ENCODE measurements at regions not wholly inside any gene's neighbourhood (a gene's known extent, or its start where the extent isn't known, plus 50 kb on each side); places are given as distances from the start of the nearest gene placed in this dataset.

- H3K36me3 ChIP-seq (ENCODE audit: control insufficient read depth, insufficient read depth, low read length): no peaks in the 10 kb centered on the region
- H3K27ac ChIP-seq: no peak overlapping the region
- H3K9me3 ChIP-seq (ENCODE audit: control insufficient read depth, low read length): no peaks in the 10 kb centered on the region
- H3K4me2 ChIP-seq (ENCODE audit: low read length): no peak overlapping the region
- H3K27me3 ChIP-seq (ENCODE audit: control insufficient read depth, insufficient read depth, low read length): no peaks in the 10 kb centered on the region
- H3K4me1 ChIP-seq: no peaks in the 10 kb centered on the region
- no peak overlapping the region for H2AFZ ChIP-seq
- TF ChIP-seq CTCF (IDR thresholded peaks at IDR 0.05): no peak
- H3K79me2 ChIP-seq: no peaks in the 10 kb centered on the region
- no peak overlapping the region for H3K9ac ChIP-seq
- no peak overlapping the region for H3K4me3 ChIP-seq (ENCODE audit: low read depth, low read length)
Observed at GRCh38 chr6:14366872-14367271, 249.3 kb downstream of the CD83 start.

- TF ChIP-seq CTCF (IDR thresholded peaks at IDR 0.05): no peak
- no peaks in the 10 kb centered on the region for H3K36me3 ChIP-seq (ENCODE audit: control insufficient read depth, insufficient read depth, low read length)
- no peak overlapping the region for H3K4me3 ChIP-seq (ENCODE audit: low read depth, low read length)
- no peak overlapping the region for H2AFZ ChIP-seq
- H3K79me2 ChIP-seq: no peaks in the 10 kb centered on the region
- no peak overlapping the region for H3K27ac ChIP-seq
- no peaks in the 10 kb centered on the region for H3K27me3 ChIP-seq (ENCODE audit: control insufficient read depth, insufficient read depth, low read length)
- H3K4me1 ChIP-seq: peaks cover 1% of the 10 kb centered on the region
- H3K9me3 ChIP-seq (ENCODE audit: control insufficient read depth, low read length): no peaks in the 10 kb centered on the region
- no peak overlapping the region for H3K4me2 ChIP-seq (ENCODE audit: low read length)
- H3K9ac ChIP-seq: no peak overlapping the region
Observed at GRCh38 chr6:14367296-14367695, 249.7 kb downstream of the CD83 start.

- H3K9ac ChIP-seq: no peak overlapping the region
- H3K27ac ChIP-seq: no peak overlapping the region
- H2AFZ ChIP-seq: no peak overlapping the region
- H3K4me2 ChIP-seq (ENCODE audit: low read length): no peak overlapping the region
- H3K27me3 ChIP-seq (ENCODE audit: control insufficient read depth, insufficient read depth, low read length): no peaks in the 10 kb centered on the region
- no peak overlapping the region for H3K4me3 ChIP-seq (ENCODE audit: low read depth, low read length)
- H3K36me3 ChIP-seq (ENCODE audit: control insufficient read depth, insufficient read depth, low read length): no peaks in the 10 kb centered on the region
- TF ChIP-seq CTCF (IDR thresholded peaks at IDR 0.05): no peak
- H3K9me3 ChIP-seq (ENCODE audit: control insufficient read depth, low read length): no peaks in the 10 kb centered on the region
- peaks cover 11% of the 10 kb centered on the region for H3K4me1 ChIP-seq
- H3K79me2 ChIP-seq: no peaks in the 10 kb centered on the region
Observed at GRCh38 chr6:14369717-14370116, 252.1 kb downstream of the CD83 start.

GRCh38 chr6:14371530-14371929 lies 254.0 kb downstream of the CD83 start:
- Histone ChIP-seq H3K27me3 (ENCODE audit: control insufficient read depth, insufficient read depth, low read length) (no peaks in the 10 kb centered on the region), H3K4me1 (peaks cover 11% of the 10 kb centered on the region), H3K27ac (no peak overlapping the region), H3K4me3 (ENCODE audit: low read depth, low read length) (no peak overlapping the region), H3K79me2 (no peaks in the 10 kb centered on the region), H3K9ac (no peak overlapping the region), H3K9me3 (ENCODE audit: control insufficient read depth, low read length) (no peaks in the 10 kb centered on the region), H3K4me2 (ENCODE audit: low read length) (no peak overlapping the region), H3K36me3 (ENCODE audit: control insufficient read depth, insufficient read depth, low read length) (no peaks in the 10 kb centered on the region), H2AFZ (no peak overlapping the region)
- no peak for TF ChIP-seq CTCF (IDR thresholded peaks at IDR 0.05)

- peaks cover 11% of the 10 kb centered on the region for H3K4me1 ChIP-seq
- H3K9ac ChIP-seq: no peak overlapping the region
- H3K27ac ChIP-seq: no peak overlapping the region
- H2AFZ ChIP-seq: no peak overlapping the region
- H3K27me3 ChIP-seq (ENCODE audit: control insufficient read depth, insufficient read depth, low read length): no peaks in the 10 kb centered on the region
- no peaks in the 10 kb centered on the region for H3K36me3 ChIP-seq (ENCODE audit: control insufficient read depth, insufficient read depth, low read length)
- H3K79me2 ChIP-seq: no peaks in the 10 kb centered on the region
- H3K4me3 ChIP-seq (ENCODE audit: low read depth, low read length): no peak overlapping the region
- no peaks in the 10 kb centered on the region for H3K9me3 ChIP-seq (ENCODE audit: control insufficient read depth, low read length)
- no peak for TF ChIP-seq CTCF (IDR thresholded peaks at IDR 0.05)
- H3K4me2 ChIP-seq (ENCODE audit: low read length): no peak overlapping the region
Observed at GRCh38 chr6:14372734-14373489, 255.3 kb downstream of the CD83 start.

Data from parathyroid adenoma (tissue), 2 donors.